ENCODE measurements at regions not wholly inside any gene's neighbourhood (a gene's known extent, or its start where the extent isn't known, plus 50 kb on each side); places are given as distances from the start of the nearest gene placed in this dataset.

- DNase-seq (ENCODE audit: low read depth in 6 of 9, low spot score in 9 of 9): no peak
- Histone ChIP-seq H3K36me3 (ENCODE audit: control insufficient read depth in 2 of 2, insufficient read depth in 2 of 2, low read length in 1 of 2) (no peaks in the 10 kb centered on the region), H3K27ac (ENCODE audit: low read depth in 1 of 2, low read length in 1 of 2) (no peak overlapping the region), H3K9me3 (ENCODE audit: control insufficient read depth in 2 of 2, insufficient read depth in 1 of 2, low read length in 1 of 2) (peaks cover 0 to 8% of the 10 kb centered on the region in 2 donors), H3K27me3 (ENCODE audit: control insufficient read depth in 2 of 2, insufficient read depth in 1 of 2, low read length in 1 of 2) (no peaks in the 10 kb centered on the region), H3K4me3 (ENCODE audit: low read length in 2 of 2) (no peak overlapping the region), H3K4me1 (ENCODE audit: control insufficient read depth in 2 of 2, insufficient read depth in 2 of 2, low read length in 2 of 2) (no peaks in the 10 kb centered on the region)
- 71% methylated on average over 4 of the region's 4 CpGs for WGBS
These were observed 346.5 kb downstream of the TMEM135 start for GRCh38 chr11:87384078-87384729.

GRCh38 chr11:87374038-87374807 lies 336.5 kb downstream of the TMEM135 start:
- no peaks in the 10 kb centered on the region for H3K27me3 ChIP-seq (ENCODE audit: control insufficient read depth in 2 of 2, insufficient read depth in 1 of 2, low read length in 1 of 2)
- H3K9me3 ChIP-seq (ENCODE audit: control insufficient read depth in 2 of 2, insufficient read depth in 1 of 2, low read length in 1 of 2): peaks cover 0 to 6% of the 10 kb centered on the region in 2 donors
- WGBS: 92% methylated on average over 4 of the region's 4 CpGs
- H3K4me3 ChIP-seq (ENCODE audit: low read length in 2 of 2): no peak overlapping the region
- H3K4me1 ChIP-seq (ENCODE audit: control insufficient read depth in 2 of 2, insufficient read depth in 2 of 2, low read length in 2 of 2): no peaks in the 10 kb centered on the region
- no peak overlapping the region for H3K27ac ChIP-seq (ENCODE audit: low read depth in 1 of 2, low read length in 1 of 2)
- H3K36me3 ChIP-seq (ENCODE audit: control insufficient read depth in 2 of 2, insufficient read depth in 2 of 2, low read length in 1 of 2): no peaks in the 10 kb centered on the region
- DNase-seq (ENCODE audit: low read depth in 6 of 9, low spot score in 9 of 9): no peak
